ENCODE measurements at regions not wholly inside any gene's neighbourhood (a gene's known extent, or its start where the extent isn't known, plus 50 kb on each side); places are given as distances from the start of the nearest gene placed in this dataset.

DNA sequence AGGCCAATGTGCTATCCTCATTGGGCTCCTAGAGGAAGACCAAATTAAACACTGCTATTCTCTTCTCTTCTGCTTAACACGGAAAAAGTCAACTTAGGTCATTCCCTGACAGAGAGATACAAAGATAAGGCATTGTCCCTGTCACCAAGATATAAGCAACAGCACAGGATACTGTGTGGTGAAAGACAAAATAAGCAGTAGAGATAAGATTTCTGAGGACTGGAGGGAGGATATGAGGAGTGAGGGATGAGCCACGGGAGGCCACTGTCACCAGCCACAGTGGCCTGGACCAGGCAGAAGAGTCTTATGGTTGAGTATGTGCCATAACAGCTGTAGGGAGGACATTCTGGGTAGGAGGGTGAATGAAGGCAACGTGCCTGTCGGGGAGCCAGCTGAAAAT lies 54.4 kb upstream of the SLC14A2 start:
- TF ChIP-seq, protein P1, sequence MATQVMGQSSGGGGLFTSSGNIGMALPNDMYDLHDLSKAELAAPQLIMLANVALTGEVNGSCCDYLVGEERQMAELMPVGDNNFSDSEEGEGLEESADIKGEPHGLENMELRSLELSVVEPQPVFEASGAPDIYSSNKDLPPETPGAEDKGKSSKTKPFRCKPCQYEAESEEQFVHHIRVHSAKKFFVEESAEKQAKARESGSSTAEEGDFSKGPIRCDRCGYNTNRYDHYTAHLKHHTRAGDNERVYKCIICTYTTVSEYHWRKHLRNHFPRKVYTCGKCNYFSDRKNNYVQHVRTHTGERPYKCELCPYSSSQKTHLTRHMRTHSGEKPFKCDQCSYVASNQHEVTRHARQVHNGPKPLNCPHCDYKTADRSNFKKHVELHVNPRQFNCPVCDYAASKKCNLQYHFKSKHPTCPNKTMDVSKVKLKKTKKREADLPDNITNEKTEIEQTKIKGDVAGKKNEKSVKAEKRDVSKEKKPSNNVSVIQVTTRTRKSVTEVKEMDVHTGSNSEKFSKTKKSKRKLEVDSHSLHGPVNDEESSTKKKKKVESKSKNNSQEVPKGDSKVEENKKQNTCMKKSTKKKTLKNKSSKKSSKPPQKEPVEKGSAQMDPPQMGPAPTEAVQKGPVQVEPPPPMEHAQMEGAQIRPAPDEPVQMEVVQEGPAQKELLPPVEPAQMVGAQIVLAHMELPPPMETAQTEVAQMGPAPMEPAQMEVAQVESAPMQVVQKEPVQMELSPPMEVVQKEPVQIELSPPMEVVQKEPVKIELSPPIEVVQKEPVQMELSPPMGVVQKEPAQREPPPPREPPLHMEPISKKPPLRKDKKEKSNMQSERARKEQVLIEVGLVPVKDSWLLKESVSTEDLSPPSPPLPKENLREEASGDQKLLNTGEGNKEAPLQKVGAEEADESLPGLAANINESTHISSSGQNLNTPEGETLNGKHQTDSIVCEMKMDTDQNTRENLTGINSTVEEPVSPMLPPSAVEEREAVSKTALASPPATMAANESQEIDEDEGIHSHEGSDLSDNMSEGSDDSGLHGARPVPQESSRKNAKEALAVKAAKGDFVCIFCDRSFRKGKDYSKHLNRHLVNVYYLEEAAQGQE (IDR thresholded peaks at IDR 0.05; ENCODE audit: low read depth): no peak
- TF ChIP-seq RAD21 (IDR thresholded peaks at IDR 0.05; ENCODE audit: low read depth): no peak
- TF ChIP-seq, protein P2, sequence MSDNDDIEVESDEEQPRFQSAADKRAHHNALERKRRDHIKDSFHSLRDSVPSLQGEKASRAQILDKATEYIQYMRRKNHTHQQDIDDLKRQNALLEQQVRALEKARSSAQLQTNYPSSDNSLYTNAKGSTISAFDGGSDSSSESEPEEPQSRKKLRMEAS (IDR thresholded peaks at IDR 0.05): no peak
- TF ChIP-seq, protein P3, sequence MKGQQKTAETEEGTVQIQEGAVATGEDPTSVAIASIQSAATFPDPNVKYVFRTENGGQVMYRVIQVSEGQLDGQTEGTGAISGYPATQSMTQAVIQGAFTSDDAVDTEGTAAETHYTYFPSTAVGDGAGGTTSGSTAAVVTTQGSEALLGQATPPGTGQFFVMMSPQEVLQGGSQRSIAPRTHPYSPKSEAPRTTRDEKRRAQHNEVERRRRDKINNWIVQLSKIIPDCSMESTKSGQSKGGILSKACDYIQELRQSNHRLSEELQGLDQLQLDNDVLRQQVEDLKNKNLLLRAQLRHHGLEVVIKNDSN (IDR thresholded peaks at IDR 0.05): no peak
- no peak for TF ChIP-seq ZBTB7A (IDR thresholded peaks at IDR 0.05; ENCODE audit: low read depth)
- TF ChIP-seq TAF1 (IDR thresholded peaks at IDR 0.05; ENCODE audit: low read depth): no peak
- no peak for TF ChIP-seq CREB1 (IDR thresholded peaks at IDR 0.05; ENCODE audit: low read depth)
- TF ChIP-seq CEBPB (IDR thresholded peaks at IDR 0.05): no peak
- no peak for TF ChIP-seq EP300 (IDR thresholded peaks at IDR 0.05; ENCODE audit: borderline replicate concordance)
- TF ChIP-seq YY1 (IDR thresholded peaks at IDR 0.05; ENCODE audit: low read depth): no peak
- no peak for TF ChIP-seq NFIC (IDR thresholded peaks at IDR 0.05)
- no peak for TF ChIP-seq FOXM1 (IDR thresholded peaks at IDR 0.05; ENCODE audit: borderline replicate concordance, low read depth)
- no peak for TF ChIP-seq EGR1 (IDR thresholded peaks at IDR 0.05)
- TF ChIP-seq TEAD4 (IDR thresholded peaks at IDR 0.05): no peak
- TF ChIP-seq TCF12 (IDR thresholded peaks at IDR 0.05; ENCODE audit: low read depth): no peak

DNA sequence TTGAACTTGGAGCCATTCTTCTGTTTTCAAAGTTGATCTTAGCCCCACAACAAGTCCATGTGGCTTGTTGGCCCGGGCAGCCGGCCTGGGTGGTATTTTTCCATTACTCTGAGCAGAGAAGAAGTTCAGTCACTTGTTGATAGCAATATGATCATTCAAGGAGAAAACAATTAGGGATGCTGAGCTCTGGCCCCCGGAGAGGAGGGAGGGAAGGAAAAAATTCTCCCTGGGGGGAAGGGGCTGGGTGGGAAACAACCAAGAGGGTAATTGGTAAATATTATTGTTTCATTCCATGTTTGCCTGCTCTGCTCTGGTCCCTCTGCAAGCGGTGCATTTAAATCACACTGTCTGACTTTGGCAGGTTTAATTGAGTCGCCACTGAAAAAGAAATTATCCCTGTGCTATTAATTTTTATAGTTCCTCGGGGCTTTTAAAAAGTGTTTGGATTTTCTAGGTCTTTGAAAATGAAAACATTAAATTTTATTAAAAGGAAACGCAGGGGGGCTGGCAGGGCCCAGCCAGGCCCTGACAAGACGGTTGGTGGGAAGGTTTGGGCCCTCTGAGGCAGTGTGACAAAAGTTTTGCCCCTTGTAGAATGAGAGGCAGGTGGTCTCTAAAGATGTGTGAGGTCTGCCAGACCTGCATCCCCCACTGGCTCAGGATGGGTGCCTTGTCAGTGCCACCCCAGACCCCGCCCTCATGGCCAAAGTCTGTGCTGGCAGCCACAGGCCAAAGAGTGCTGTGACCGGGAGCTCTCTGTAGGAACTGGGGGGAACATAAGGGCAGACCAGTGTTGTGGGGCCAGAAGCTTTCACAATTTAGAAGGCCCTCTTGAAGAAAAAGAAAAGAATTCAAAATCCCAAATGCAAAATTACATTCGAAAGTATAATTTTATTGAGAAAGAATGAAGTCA lies 52.5 kb upstream of the SLC14A2 start:
- TF ChIP-seq TEAD4 (IDR thresholded peaks at IDR 0.05) (no peak), ZBTB7A (IDR thresholded peaks at IDR 0.05; ENCODE audit: low read depth) (no peak), YY1 (IDR thresholded peaks at IDR 0.05; ENCODE audit: low read depth) (no peak), CREB1 (IDR thresholded peaks at IDR 0.05; ENCODE audit: low read depth) (no peak), NFIC (IDR thresholded peaks at IDR 0.05) (no peak), EP300 (IDR thresholded peaks at IDR 0.05; ENCODE audit: borderline replicate concordance) (no peak), TCF12 (IDR thresholded peaks at IDR 0.05; ENCODE audit: low read depth) (no peak), RAD21 (IDR thresholded peaks at IDR 0.05; ENCODE audit: low read depth) (no peak), TAF1 (IDR thresholded peaks at IDR 0.05; ENCODE audit: low read depth) (no peak), CEBPB (IDR thresholded peaks at IDR 0.05) (no peak), EGR1 (IDR thresholded peaks at IDR 0.05) (no peak)
- TF ChIP-seq, protein P3 (IDR thresholded peaks at IDR 0.05): no peak

DNA sequence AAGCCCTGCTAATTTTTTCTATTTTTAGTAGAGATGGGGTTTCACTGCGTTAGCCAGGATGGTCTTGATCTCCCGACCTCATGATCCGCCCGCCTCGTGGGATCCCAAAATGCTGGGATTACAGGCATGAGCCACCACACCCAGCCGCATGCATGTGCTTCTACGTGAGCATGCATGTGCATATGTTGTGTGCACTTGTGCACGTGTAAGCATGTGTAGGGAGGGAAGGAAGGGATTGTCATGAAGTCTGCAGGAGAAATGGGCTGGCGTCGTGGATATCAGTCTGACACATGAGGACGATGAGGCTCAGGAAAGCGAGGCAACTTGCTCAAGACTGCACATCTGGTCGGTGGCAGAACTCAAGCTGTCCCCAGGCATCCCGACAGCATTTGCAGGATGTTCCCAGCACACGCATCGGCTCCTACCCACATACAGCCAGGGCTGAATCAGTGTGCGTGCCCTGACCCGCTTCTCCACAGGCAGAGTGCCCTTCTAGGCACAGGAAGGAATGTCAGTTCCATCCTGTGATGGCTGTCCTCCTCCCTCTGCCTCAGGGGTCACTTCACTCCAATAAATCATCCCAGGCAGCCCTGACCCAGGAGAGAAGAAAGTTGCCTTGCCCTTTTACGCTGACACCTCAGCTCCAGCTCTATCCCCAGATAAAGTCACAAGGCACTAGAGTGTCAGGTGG lies 49.9 kb upstream of the SLC14A2 start:
- TF ChIP-seq EP300 (IDR thresholded peaks at IDR 0.05; ENCODE audit: borderline replicate concordance) (no peak), NFIC (IDR thresholded peaks at IDR 0.05) (no peak), TEAD4 (IDR thresholded peaks at IDR 0.05) (no peak), TAF1 (IDR thresholded peaks at IDR 0.05; ENCODE audit: low read depth) (no peak), EGR1 (IDR thresholded peaks at IDR 0.05) (no peak), CREB1 (IDR thresholded peaks at IDR 0.05; ENCODE audit: low read depth) (no peak)
- TF ChIP-seq, protein P2 (IDR thresholded peaks at IDR 0.05): no peak
